ENCODE measurements at regions not wholly inside any gene's neighbourhood (a gene's known extent, or its start where the extent isn't known, plus 50 kb on each side); places are given as distances from the start of the nearest gene placed in this dataset.

GRCh38 chr20:40159276-40159675 is 529.8 kb downstream of the MAFB start:
- TF ChIP-seq POLR2A (IDR thresholded peaks at IDR 0.05) = no peak
- TF ChIP-seq CTCF (IDR thresholded peaks at IDR 0.05) = no peak

All from tibial nerve (tissue), 3 donors.